A549 (cell line): ENCODE measurements at regions not wholly inside any gene's neighbourhood (a gene's known extent, or its start where the extent isn't known, plus 50 kb on each side); places are given as distances from the start of the nearest gene placed in this dataset.

Experiments
- KDM1A ChIP-seq: fragments of 200-600 bp; sonication (generic); IDR thresholded peaks from 2 replicates; pipeline ENCODE4 v1.6.1; 2016; ENCODE audit warnings: low read depth, mild to moderate bottlenecking
- RCOR1 ChIP-seq: fragments of 150-350 bp; IDR thresholded peaks from 2 replicates; pipeline ENCODE4 v1.6.1; 2014; ENCODE audit warnings: antibody characterized with exemption, low read length, low read depth
- TF ChIP-seq, protein P1 (sequence below): fragments of >200 bp; sonication (Bioruptor Twin); formaldehyde crosslinking; IDR thresholded peaks from 3 replicates; pipeline ENCODE4 v1.5.1; 2016

DNA sequence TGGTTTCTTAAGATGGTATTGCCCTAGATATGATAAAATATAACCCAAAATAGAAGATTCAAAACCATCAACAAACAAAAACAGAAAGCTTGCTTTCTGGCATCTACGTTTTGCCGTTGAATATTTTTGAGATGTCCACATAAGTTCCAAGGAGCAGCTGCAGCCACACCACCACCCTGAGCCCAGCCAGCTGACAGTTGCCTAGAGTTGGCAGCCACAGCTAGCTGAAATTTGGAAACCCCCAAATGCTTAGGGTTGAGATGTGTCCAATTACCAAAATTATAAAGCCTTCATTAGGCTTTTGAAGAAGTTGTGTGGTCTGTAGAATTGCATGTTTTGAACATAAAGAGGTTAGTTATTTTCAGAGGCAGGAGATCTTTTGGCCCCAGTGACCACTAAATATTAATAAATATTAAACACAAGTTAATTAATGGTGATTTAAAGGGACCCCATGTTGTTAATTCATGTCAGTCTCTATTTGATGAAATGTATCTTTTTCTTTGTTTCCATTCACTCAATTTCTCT, 118.1 kb upstream of the DTNA start:
- TF ChIP-seq, protein P1, sequence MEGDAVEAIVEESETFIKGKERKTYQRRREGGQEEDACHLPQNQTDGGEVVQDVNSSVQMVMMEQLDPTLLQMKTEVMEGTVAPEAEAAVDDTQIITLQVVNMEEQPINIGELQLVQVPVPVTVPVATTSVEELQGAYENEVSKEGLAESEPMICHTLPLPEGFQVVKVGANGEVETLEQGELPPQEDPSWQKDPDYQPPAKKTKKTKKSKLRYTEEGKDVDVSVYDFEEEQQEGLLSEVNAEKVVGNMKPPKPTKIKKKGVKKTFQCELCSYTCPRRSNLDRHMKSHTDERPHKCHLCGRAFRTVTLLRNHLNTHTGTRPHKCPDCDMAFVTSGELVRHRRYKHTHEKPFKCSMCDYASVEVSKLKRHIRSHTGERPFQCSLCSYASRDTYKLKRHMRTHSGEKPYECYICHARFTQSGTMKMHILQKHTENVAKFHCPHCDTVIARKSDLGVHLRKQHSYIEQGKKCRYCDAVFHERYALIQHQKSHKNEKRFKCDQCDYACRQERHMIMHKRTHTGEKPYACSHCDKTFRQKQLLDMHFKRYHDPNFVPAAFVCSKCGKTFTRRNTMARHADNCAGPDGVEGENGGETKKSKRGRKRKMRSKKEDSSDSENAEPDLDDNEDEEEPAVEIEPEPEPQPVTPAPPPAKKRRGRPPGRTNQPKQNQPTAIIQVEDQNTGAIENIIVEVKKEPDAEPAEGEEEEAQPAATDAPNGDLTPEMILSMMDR: no peak
- no peak for TF ChIP-seq RCOR1
- no peak for TF ChIP-seq KDM1A
